Heart left ventricle (tissue), 13 donors: ENCODE measurements at regions not wholly inside any gene's neighbourhood (a gene's known extent, or its start where the extent isn't known, plus 50 kb on each side); places are given as distances from the start of the nearest gene placed in this dataset.

Experiments
- POLR2A ChIP-seq, 2 donors: fragments of 450-650 bp; IDR thresholded peaks; one replicate each; pipeline ENCODE4 v1.6.1; 2017; ENCODE audit warnings: antibody characterized with exemption in 2 of 2, mild to moderate bottlenecking in 2 of 2, moderate library complexity in 2 of 2
- TF ChIP-seq, protein P1 (sequence below), 12 donors: fragments of 200-600 bp; sonication (generic) in 4 of 12; IDR thresholded peaks; one replicate each; pipeline versions ENCODE4 v1.5.0 to v1.8.0; 2018 to 2022; ENCODE audit warnings: antibody characterized with exemption in 12 of 12, mild to moderate bottlenecking in 5 of 12
- donor health status: ischemic (EF 13 %, LVEDD 7.1; RV severe dilation, severe dysfunction).
- donor health status: DM: no; HTN: yes; CAD: no.
- donor health status: DM: no; HTN: no; CAD: no.
- donor health status: ischemic (EF 25% LVEDD 6.9; RV normal size, moderate dysfunction).
- donor health status: ischemic (EF 25% LVEDD 5.7; RV mildly dilated, moderate dysfunction).
- donor health status: ischemic (EF 35%, LVEDD 5.7; RV mildly dilated, moderate dysfunction).
- donor health status: nonischemic (EF 11% LVEDD 7.7; RV severe dilation, severe dysfunction).
- donor health status: DM: yes; HTN: yes; CAD: no.
- donor health status: PGD.
- donor health status: ischemic (EF 29% LVEDD 5.4; RV normal size, mild dysfunction).
- donor health status: nonischemic (EF 23%, LVEDD 6.1; RV moderate dilation, normal function).

- TF ChIP-seq, protein P1, sequence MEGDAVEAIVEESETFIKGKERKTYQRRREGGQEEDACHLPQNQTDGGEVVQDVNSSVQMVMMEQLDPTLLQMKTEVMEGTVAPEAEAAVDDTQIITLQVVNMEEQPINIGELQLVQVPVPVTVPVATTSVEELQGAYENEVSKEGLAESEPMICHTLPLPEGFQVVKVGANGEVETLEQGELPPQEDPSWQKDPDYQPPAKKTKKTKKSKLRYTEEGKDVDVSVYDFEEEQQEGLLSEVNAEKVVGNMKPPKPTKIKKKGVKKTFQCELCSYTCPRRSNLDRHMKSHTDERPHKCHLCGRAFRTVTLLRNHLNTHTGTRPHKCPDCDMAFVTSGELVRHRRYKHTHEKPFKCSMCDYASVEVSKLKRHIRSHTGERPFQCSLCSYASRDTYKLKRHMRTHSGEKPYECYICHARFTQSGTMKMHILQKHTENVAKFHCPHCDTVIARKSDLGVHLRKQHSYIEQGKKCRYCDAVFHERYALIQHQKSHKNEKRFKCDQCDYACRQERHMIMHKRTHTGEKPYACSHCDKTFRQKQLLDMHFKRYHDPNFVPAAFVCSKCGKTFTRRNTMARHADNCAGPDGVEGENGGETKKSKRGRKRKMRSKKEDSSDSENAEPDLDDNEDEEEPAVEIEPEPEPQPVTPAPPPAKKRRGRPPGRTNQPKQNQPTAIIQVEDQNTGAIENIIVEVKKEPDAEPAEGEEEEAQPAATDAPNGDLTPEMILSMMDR (IDR thresholded peaks at IDR 0.05) = no peak
- TF ChIP-seq POLR2A (IDR thresholded peaks at IDR 0.05) = no peak
These were observed 128.1 kb downstream of the DDX1 start for GRCh38 chr2:15719566-15720313.
